SIG-M5 treated with dmso at 0.1 percent for 504 hours (cell line): ENCODE measurements at regions not wholly inside any gene's neighbourhood (a gene's known extent, or its start where the extent isn't known, plus 50 kb on each side); places are given as distances from the start of the nearest gene placed in this dataset.

Experiments used
- DNase-seq: peaks from one replicate; lab custom pipeline; 2025; ENCODE audit not compliant: unreplicated experiment; lab: John Stamatoyannopoulos, UW

GRCh38 chr1:95370691-95371562 lies 136.9 kb downstream of the RWDD3 start:
- no peak for DNase-seq

GRCh38 chr1:95371666-95372282 lies 137.8 kb downstream of the RWDD3 start:
- DNase-seq, result no peak

- no peak for DNase-seq
Measured at GRCh38 chr1:95375174-95375573, 141.2 kb downstream of the RWDD3 start.

- no peak for DNase-seq
Measured at GRCh38 chr1:95380909-95381308, 146.9 kb downstream of the RWDD3 start.

GRCh38 chr1:95382000-95382786 lies 148.2 kb downstream of the RWDD3 start:
- DNase-seq, result no peak

GRCh38 chr1:95383111-95383510 lies 149.1 kb downstream of the RWDD3 start:
- no peak for DNase-seq

- no peak for DNase-seq
Measured at GRCh38 chr1:95384567-95384966, 150.6 kb downstream of the RWDD3 start.

- no peak for DNase-seq
Measured at GRCh38 chr1:95386371-95386770, 152.4 kb downstream of the RWDD3 start.

GRCh38 chr1:95386915-95387314 lies 152.9 kb downstream of the RWDD3 start:
- DNase-seq, result no peak

- no peak for DNase-seq
Measured at GRCh38 chr1:95388031-95388430, 154.0 kb downstream of the RWDD3 start.

GRCh38 chr1:95393434-95393833 lies 159.4 kb downstream of the RWDD3 start:
- DNase-seq, result no peak

GRCh38 chr1:95396557-95396956 lies 162.5 kb downstream of the RWDD3 start:
- no peak for DNase-seq

- DNase-seq, result no peak
Measured at GRCh38 chr1:95402780-95403179, 168.8 kb downstream of the RWDD3 start.

- DNase-seq, result no peak
Measured at GRCh38 chr1:95406279-95406678, 172.3 kb downstream of the RWDD3 start.

GRCh38 chr1:95407131-95407885 lies 173.3 kb downstream of the RWDD3 start:
- no peak for DNase-seq

- no peak for DNase-seq
Measured at GRCh38 chr1:95407886-95408291, 173.9 kb downstream of the RWDD3 start.

- no peak for DNase-seq
Measured at GRCh38 chr1:95408507-95409136, 174.6 kb downstream of the RWDD3 start.

GRCh38 chr1:95409276-95409675 lies 175.3 kb downstream of the RWDD3 start:
- DNase-seq, result no peak

GRCh38 chr1:95409901-95410300 lies 175.9 kb downstream of the RWDD3 start:
- no peak for DNase-seq

- DNase-seq, result no peak
Measured at GRCh38 chr1:95415146-95415545, 181.1 kb downstream of the RWDD3 start.

GRCh38 chr1:95426772-95427171 lies 192.8 kb downstream of the RWDD3 start:
- DNase-seq, result no peak
